Muscle of leg (tissue), 3 donors: ENCODE measurements at regions not wholly inside any gene's neighbourhood (a gene's known extent, or its start where the extent isn't known, plus 50 kb on each side); places are given as distances from the start of the nearest gene placed in this dataset.

Experiments used
- DNase-seq: peaks from one replicate; pipeline ENCODE4 v3.0.0; 2013
- H3K27ac ChIP-seq: one replicate; pipeline ENCODE4 v1.5.1; 2013; ENCODE audit warnings: mild to moderate bottlenecking, low read length, control low read depth
- H3K27me3 ChIP-seq: one replicate; pipeline ENCODE4 v1.6.1; 2013; ENCODE audit warnings: low read length; ENCODE audit not compliant: control insufficient read depth, insufficient read depth
- H3K36me3 ChIP-seq: one replicate; pipeline ENCODE4 v1.6.1; 2013; ENCODE audit warnings: low read length; ENCODE audit not compliant: control insufficient read depth, insufficient read depth
- H3K4me1 ChIP-seq: one replicate; pipeline ENCODE4 v1.6.1; 2013; ENCODE audit warnings: low read length; ENCODE audit not compliant: control insufficient read depth, insufficient read depth
- H3K4me3 ChIP-seq: one replicate; pipeline ENCODE4 v1.5.1; 2013; ENCODE audit warnings: low read length, control low read depth
- H3K9me3 ChIP-seq: replicated peaks from 2 replicates; pipeline ENCODE4 v1.6.1; 2013; ENCODE audit warnings: low read depth, low read length; ENCODE audit not compliant: control insufficient read depth
- WGBS: methylation state at CpG from one replicate; pipeline ENCODE4 v1.1.5; 2013; ENCODE audit warnings: missing lambda C conversion rate; ENCODE audit not compliant: insufficient coverage; 5-methylcytosine and 5-hydroxymethylcytosine counted together

- H3K9me3 ChIP-seq: no peaks in the 10 kb centered on the region
- H3K27me3 ChIP-seq: no peaks in the 10 kb centered on the region
- peak; percentile 41 for DNase-seq
- WGBS: 48% methylated on average over 2 of the region's 5 CpGs
- H3K27ac ChIP-seq: no peak overlapping the region
- no peaks in the 10 kb centered on the region for H3K36me3 ChIP-seq
- H3K4me3 ChIP-seq: no peak overlapping the region
- peaks cover 3% of the 10 kb centered on the region for H3K4me1 ChIP-seq
These were observed 615.2 kb upstream of the TBL1XR1 start for GRCh38 chr3:177812492-177812891.

DNA sequence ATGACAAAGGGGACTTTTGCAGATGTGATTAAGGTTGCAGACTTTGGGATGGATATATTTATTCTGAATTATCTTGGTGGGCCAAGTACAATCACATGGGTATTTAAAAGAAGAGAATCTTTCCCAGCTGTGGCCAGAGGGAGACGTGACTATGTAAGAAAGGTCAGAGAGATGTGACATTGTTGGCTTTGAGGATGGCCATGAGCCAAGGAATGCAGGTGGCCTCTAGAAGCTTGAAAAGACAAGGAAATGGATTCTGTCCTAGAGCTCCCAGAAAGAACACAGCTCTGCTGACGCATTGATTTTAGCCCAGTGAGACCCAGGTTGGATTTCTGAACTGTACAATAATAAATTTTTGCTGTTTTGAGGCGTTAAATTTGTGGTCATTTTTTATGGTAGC is 616.0 kb upstream of the TBL1XR1 start:
- no peak overlapping the region for H3K27ac ChIP-seq
- no peaks in the 10 kb centered on the region for H3K9me3 ChIP-seq
- no peaks in the 10 kb centered on the region for H3K36me3 ChIP-seq
- H3K4me3 ChIP-seq: no peak overlapping the region
- peak; percentile 94 for DNase-seq
- 20% methylated on average over 1 of the region's 3 CpGs for WGBS
- peaks cover 5% of the 10 kb centered on the region for H3K4me1 ChIP-seq
- no peaks in the 10 kb centered on the region for H3K27me3 ChIP-seq

DNA sequence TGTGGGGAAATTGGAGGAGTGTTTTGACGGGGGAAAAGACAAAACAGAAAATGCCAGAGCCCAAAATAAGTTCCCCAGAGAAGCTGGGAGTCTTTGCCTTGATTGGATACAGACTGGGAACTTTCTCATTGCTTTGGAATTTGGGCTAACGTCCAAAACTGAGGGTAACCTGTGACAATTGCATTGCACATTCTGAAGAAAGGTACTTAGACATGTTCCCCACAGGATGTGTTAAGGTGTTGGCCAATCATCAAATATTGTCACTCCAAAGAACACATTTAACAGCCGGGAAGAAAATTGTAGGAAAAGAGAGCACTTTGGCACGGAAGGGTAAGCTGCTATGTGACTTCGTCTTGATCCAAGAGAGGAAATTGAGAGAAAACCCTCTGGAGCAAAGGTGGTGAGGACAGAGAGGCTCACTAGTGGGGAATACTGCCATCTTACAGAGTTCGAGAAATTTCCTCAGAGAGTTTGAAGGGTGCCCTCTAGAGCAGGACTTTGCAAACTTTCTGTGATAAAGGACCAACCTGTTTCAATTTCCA is 619.5 kb upstream of the TBL1XR1 start:
- no peaks in the 10 kb centered on the region for H3K9me3 ChIP-seq
- H3K4me1 ChIP-seq: peaks cover 5% of the 10 kb centered on the region
- DNase-seq: peak; percentile 69
- H3K36me3 ChIP-seq: no peaks in the 10 kb centered on the region
- no peak overlapping the region for H3K27ac ChIP-seq
- no peak overlapping the region for H3K4me3 ChIP-seq
- 17% methylated on average over 3 of the region's 6 CpGs for WGBS
- no peaks in the 10 kb centered on the region for H3K27me3 ChIP-seq

DNA sequence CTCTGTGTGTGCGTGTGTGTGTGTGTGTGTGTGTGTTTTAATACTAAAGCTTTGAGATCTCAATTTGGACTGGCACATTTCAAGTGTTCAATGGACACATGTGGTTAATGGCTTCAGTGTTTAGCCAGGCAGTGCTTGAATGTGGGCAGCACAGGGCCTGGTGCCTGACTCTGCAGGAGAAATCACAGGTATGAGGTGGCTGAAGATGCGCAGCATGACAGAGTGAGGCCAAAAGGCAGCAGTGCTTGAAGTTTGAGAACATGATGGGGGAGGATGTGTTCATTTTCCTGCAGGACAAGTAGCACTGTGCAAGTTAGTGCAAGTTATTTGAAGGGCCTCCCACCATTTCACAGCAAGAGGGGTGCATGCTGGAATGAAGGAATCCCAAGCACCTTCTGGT is 620.5 kb upstream of the TBL1XR1 start:
- peaks cover 5% of the 10 kb centered on the region for H3K4me1 ChIP-seq
- H3K27me3 ChIP-seq: no peaks in the 10 kb centered on the region
- DNase-seq: no peak
- WGBS: 40% methylated on average over 2 of the region's 2 CpGs
- H3K4me3 ChIP-seq: no peak overlapping the region
- no peaks in the 10 kb centered on the region for H3K9me3 ChIP-seq
- no peaks in the 10 kb centered on the region for H3K36me3 ChIP-seq
- H3K27ac ChIP-seq: no peak overlapping the region

GRCh38 chr3:177818712-177819240 is 621.5 kb upstream of the TBL1XR1 start:
- DNase-seq: no peak
- Histone ChIP-seq H3K4me3 (no peak overlapping the region), H3K27ac (no peak overlapping the region), H3K9me3 (no peaks in the 10 kb centered on the region), H3K36me3 (no peaks in the 10 kb centered on the region), H3K4me1 (peaks cover 2% of the 10 kb centered on the region), H3K27me3 (no peaks in the 10 kb centered on the region)
- no CpG with 5 or more reads among the region's 2 CpGs for WGBS

- WGBS: no CpG with 5 or more reads among the region's 2 CpGs
- H3K4me3 ChIP-seq: no peak overlapping the region
- H3K27ac ChIP-seq: no peak overlapping the region
- no peaks in the 10 kb centered on the region for H3K27me3 ChIP-seq
- peak; percentile 58 for DNase-seq
- H3K9me3 ChIP-seq: no peaks in the 10 kb centered on the region
- no peaks in the 10 kb centered on the region for H3K36me3 ChIP-seq
- H3K4me1 ChIP-seq: peaks cover 2% of the 10 kb centered on the region
These were observed 623.5 kb upstream of the TBL1XR1 start for GRCh38 chr3:177820683-177821316.

DNA sequence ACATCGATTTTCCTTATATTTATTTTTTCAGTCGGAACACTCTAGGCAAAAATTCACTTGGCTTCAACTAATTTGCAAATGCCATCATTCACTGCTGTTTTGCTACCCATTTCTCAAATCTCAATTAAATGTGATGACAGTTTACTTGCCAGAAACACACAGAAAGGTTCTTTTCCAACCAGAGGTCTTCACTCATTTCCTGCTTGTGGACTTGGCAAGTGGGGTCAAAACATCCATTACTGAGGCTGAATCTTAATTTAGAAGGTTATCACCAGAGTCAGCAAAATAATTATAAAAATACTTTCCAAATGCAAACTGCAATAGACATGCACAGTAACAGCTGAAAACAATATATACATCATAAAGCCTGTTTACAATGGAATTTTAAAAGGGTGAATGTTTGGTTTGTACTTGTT is 625.4 kb upstream of the TBL1XR1 start:
- H3K27me3 ChIP-seq: no peaks in the 10 kb centered on the region
- H3K4me1 ChIP-seq: peaks cover 2% of the 10 kb centered on the region
- H3K9me3 ChIP-seq: no peaks in the 10 kb centered on the region
- H3K36me3 ChIP-seq: no peaks in the 10 kb centered on the region
- DNase-seq: peak; percentile 53
- no peak overlapping the region for H3K27ac ChIP-seq
- H3K4me3 ChIP-seq: no peak overlapping the region
- no CpG with 5 or more reads among the region's 2 CpGs for WGBS

DNA sequence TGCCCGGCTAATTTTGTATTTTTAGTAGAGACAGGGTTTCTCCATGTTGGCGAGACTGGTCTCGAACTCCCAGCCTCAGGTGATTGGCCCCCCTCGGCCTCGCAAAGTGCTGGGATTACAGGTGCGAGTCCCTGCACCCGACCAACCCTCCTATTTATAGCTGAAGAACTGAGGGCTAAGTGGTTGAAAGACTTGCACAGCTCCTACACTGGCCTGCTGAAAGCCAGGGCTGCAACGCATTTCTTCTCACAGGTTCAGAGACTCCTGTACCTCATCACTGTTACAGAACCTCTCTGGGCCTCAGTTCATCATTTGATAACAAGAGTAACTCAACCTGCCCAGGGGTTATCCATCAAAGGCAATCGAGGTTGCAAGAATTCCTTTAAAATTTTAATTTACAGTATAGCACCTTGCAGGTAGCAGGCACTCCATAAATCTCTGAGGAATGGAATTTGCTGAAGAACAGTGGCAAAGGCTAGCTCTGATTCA is 626.5 kb upstream of the TBL1XR1 start:
- H3K27me3 ChIP-seq: no peaks in the 10 kb centered on the region
- H3K27ac ChIP-seq: no peak overlapping the region
- H3K9me3 ChIP-seq: no peaks in the 10 kb centered on the region
- no peak for DNase-seq
- H3K4me3 ChIP-seq: no peak overlapping the region
- no peaks in the 10 kb centered on the region for H3K4me1 ChIP-seq
- no peaks in the 10 kb centered on the region for H3K36me3 ChIP-seq
- WGBS: 95% methylated on average over 3 of the region's 9 CpGs

DNA sequence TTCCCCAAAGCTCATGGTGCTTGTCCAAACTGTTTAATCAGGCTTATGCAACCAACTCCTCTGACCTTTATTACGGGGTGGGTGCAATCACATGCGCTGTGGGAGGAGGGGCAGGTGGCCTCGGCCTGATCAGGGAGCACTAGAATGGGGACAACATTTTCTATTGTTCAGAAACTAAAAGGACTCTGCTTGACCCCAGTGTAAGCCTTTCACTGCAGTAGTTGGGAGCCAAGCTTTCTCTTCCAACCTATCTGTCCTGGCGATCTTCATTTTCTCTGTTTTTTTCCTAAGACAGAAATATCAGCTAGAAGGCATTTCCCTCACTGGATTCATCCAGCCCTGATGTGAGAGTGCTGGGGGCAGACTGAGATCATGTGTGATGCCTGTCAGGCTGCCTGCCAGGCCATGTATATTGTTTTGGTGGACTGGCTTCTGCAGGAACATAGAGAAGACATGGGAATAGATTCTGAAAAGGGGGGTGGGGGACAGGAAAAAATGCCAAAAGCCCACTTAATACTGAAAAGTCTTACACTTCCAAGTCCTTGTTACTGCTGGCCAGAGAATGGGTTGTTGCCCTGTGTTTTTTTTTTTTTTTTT is 627.0 kb upstream of the TBL1XR1 start:
- Histone ChIP-seq H3K27ac (no peak overlapping the region), H3K4me1 (no peaks in the 10 kb centered on the region), H3K4me3 (no peak overlapping the region), H3K27me3 (no peaks in the 10 kb centered on the region), H3K9me3 (no peaks in the 10 kb centered on the region), H3K36me3 (no peaks in the 10 kb centered on the region)
- no CpG with 5 or more reads among the region's 4 CpGs for WGBS
- peak; percentile 61 for DNase-seq

GRCh38 chr3:177824841-177825240 is 627.6 kb upstream of the TBL1XR1 start:
- no peaks in the 10 kb centered on the region for H3K36me3 ChIP-seq
- no peak for DNase-seq
- no peaks in the 10 kb centered on the region for H3K4me1 ChIP-seq
- no peaks in the 10 kb centered on the region for H3K9me3 ChIP-seq
- H3K27ac ChIP-seq: no peak overlapping the region
- H3K27me3 ChIP-seq: no peaks in the 10 kb centered on the region
- WGBS: no CpG with 5 or more reads among the region's 4 CpGs
- no peak overlapping the region for H3K4me3 ChIP-seq
